HG03432 (cell line): ENCODE measurements at regions not wholly inside any gene's neighbourhood (a gene's known extent, or its start where the extent isn't known, plus 50 kb on each side); places are given as distances from the start of the nearest gene placed in this dataset.
"Not testable (repeated sequence)": the region's sequence is repeated elsewhere in the genome, so short reads cannot be mapped to it uniquely, and the experiment has no call there.

Experiments used
- ATAC-seq: cut with Tn5 transposase; IDR thresholded peaks from one replicate; pipeline ENCODE4 v1.9.1; 2021; ENCODE audit warnings: mild to moderate bottlenecking, moderate library complexity; ENCODE audit not compliant: unreplicated experiment

- not testable (repeated sequence) for ATAC-seq
Observed at GRCh38 chr1:244156617-244157016, 105.5 kb downstream of the ZBTB18 start.

GRCh38 chr1:244157731-244158438 is 106.8 kb downstream of the ZBTB18 start:
- no peak for ATAC-seq

- ATAC-seq: no peak
Observed at GRCh38 chr1:244159646-244160045, 108.6 kb downstream of the ZBTB18 start.

- no peak for ATAC-seq
Observed at GRCh38 chr1:244160455-244161235, 109.6 kb downstream of the ZBTB18 start.

GRCh38 chr1:244161236-244161510 is 110.1 kb downstream of the ZBTB18 start:
- no peak for ATAC-seq

GRCh38 chr1:244162786-244163530 is 111.9 kb downstream of the ZBTB18 start:
- no peak for ATAC-seq

GRCh38 chr1:244163861-244164510 is 112.9 kb downstream of the ZBTB18 start:
- no peak for ATAC-seq

- no peak for ATAC-seq
Observed at GRCh38 chr1:244164511-244164890, 113.4 kb downstream of the ZBTB18 start.

- ATAC-seq: no peak
Observed at GRCh38 chr1:244165021-244165420, 113.9 kb downstream of the ZBTB18 start.

- no peak for ATAC-seq
Observed at GRCh38 chr1:244165701-244166100, 114.6 kb downstream of the ZBTB18 start.

- ATAC-seq: no peak
Observed at GRCh38 chr1:244171241-244171985, 120.3 kb downstream of the ZBTB18 start.

GRCh38 chr1:244173240-244173639 is 122.2 kb downstream of the ZBTB18 start:
- ATAC-seq: no peak

- ATAC-seq: no peak
Observed at GRCh38 chr1:244173769-244174168, 122.7 kb downstream of the ZBTB18 start.

GRCh38 chr1:244174922-244175521 is 123.9 kb downstream of the ZBTB18 start:
- ATAC-seq: no peak

GRCh38 chr1:244176201-244176600 is 125.1 kb downstream of the ZBTB18 start:
- ATAC-seq: no peak

GRCh38 chr1:244180256-244180655 is 129.2 kb downstream of the ZBTB18 start:
- no peak for ATAC-seq

- no peak for ATAC-seq
Observed at GRCh38 chr1:244181867-244182266, 130.8 kb downstream of the ZBTB18 start.

GRCh38 chr1:244183037-244183436 is 132.0 kb downstream of the ZBTB18 start:
- no peak for ATAC-seq

GRCh38 chr1:244186372-244186771 is 135.3 kb downstream of the ZBTB18 start:
- ATAC-seq: no peak

- ATAC-seq: no peak
Observed at GRCh38 chr1:244187310-244187709, 136.2 kb downstream of the ZBTB18 start.
